ENCODE measurements at regions not wholly inside any gene's neighbourhood (a gene's known extent, or its start where the extent isn't known, plus 50 kb on each side); places are given as distances from the start of the nearest gene placed in this dataset.

- DNase-seq (ENCODE audit: low read depth, low spot score), result no peak
- Histone ChIP-seq H3K9ac (replicated peaks; ENCODE audit: extremely low read depth, insufficient read depth, low read length) (no peak overlapping the region), H3K4me2 (ENCODE audit: insufficient read depth, low read length) (no peak overlapping the region), H3K4me3 (replicated peaks in 1 of 3; ENCODE audit: insufficient read depth in 1 of 3, low read depth in 1 of 3, low read length in 3 of 3) (no peak overlapping the region), H3K9me1 (replicated peaks; ENCODE audit: control insufficient read depth, extremely low read depth, insufficient read depth, low read length) (no peaks in the 10 kb centered on the region), H3K36me3 (ENCODE audit: control insufficient read depth in 2 of 2, extremely low read depth in 1 of 2, insufficient read depth in 2 of 2, low read length in 2 of 2) (no peaks in the 10 kb centered on the region), H3K27ac (ENCODE audit: insufficient read depth, low read depth, low read length) (no peak overlapping the region), H3K4me1 (ENCODE audit: control insufficient read depth, extremely low read depth, insufficient read depth, low read length) (no peaks in the 10 kb centered on the region), H4K20me1 (replicated peaks; ENCODE audit: control insufficient read depth, extremely low read depth, insufficient read depth, low read length) (no peaks in the 10 kb centered on the region), H3K9me3 (replicated peaks; ENCODE audit: control insufficient read depth, insufficient read depth, low read length) (no peaks in the 10 kb centered on the region), H2AFZ (ENCODE audit: low read depth, low read length) (no peak overlapping the region), H3K79me2 (ENCODE audit: control insufficient read depth, insufficient read depth, low read length) (no peaks in the 10 kb centered on the region), H3K27me3 (ENCODE audit: control insufficient read depth in 2 of 2, insufficient read depth in 2 of 2, low read length in 2 of 2) (peaks cover 4 to 22% of the 10 kb centered on the region in 2 experiments)
- TF ChIP-seq FOS (IDR thresholded peaks at IDR 0.05; ENCODE audit: borderline replicate concordance, insufficient read depth, low read length) (no peak), POLR2AphosphoS5 (IDR thresholded peaks at IDR 0.05; ENCODE audit: insufficient read depth, low read depth, low read length) (no peak), MYC (IDR thresholded peaks at IDR 0.05; ENCODE audit: low read depth, low read length) (no peak), MAX (IDR thresholded peaks at IDR 0.05; ENCODE audit: insufficient read depth, insufficient read length) (no peak), JUN (IDR thresholded peaks at IDR 0.05; ENCODE audit: borderline replicate concordance, insufficient read depth, insufficient read length, low read depth) (no peak), CTCF (IDR thresholded peaks at IDR 0.05; ENCODE audit: extremely low read depth in 1 of 2, insufficient read depth in 1 of 2, low read depth in 1 of 2, low read length in 2 of 2) (no peak)
- ChIA-PET POLR2A (no interaction called here), CTCF (interaction anchor here (0.7 to 4.2 kb wide), 4 partner anchors 13 to 110 kb away, joined by 3 to 19 read pairs (median 4); no protein-coding TSS in a partner anchor)
- no peak for FAIRE-seq
- dilution Hi-C loops (cut with MboI; ENCODE audit: extremely low pct_ligation_motif_present, low sequenced_read_pairs) (no loop called here), intact Hi-C loops (cut with micrococcal nuclease) (no loop called here)
- BruUV-seq (replicated peaks), result no TSS peak
Observed at GRCh38 chr14:103214461-103214958, 91.2 kb downstream of the TNFAIP2 start.

Measured in endothelial cell of umbilical vein (primary cell).